HG03342 (cell line): ENCODE measurements at regions not wholly inside any gene's neighbourhood (a gene's known extent, or its start where the extent isn't known, plus 50 kb on each side); places are given as distances from the start of the nearest gene placed in this dataset.
"Not testable (repeated sequence)": the region's sequence is repeated elsewhere in the genome, so short reads cannot be mapped to it uniquely, and the experiment has no call there.

Source experiments
- ATAC-seq: cut with Tn5 transposase; IDR thresholded peaks from one replicate; pipeline ENCODE4 v1.9.1; 2021; ENCODE audit warnings: mild to moderate bottlenecking, moderate library complexity; ENCODE audit not compliant: unreplicated experiment

GRCh38 chr18:73047688-73048087, 179.9 kb upstream of the NETO1 start:
- no peak for ATAC-seq

- no peak for ATAC-seq
These were observed 177.2 kb upstream of the NETO1 start for GRCh38 chr18:73045037-73045436.

GRCh38 chr18:73043611-73044010, 175.8 kb upstream of the NETO1 start:
- no peak for ATAC-seq

- ATAC-seq, result no peak
These were observed 175.4 kb upstream of the NETO1 start for GRCh38 chr18:73043211-73043610.

- ATAC-seq, result no peak
These were observed 172.5 kb upstream of the NETO1 start for GRCh38 chr18:73040247-73040646.

- ATAC-seq, result no peak
These were observed 170.5 kb upstream of the NETO1 start for GRCh38 chr18:73038336-73038735.

- no peak for ATAC-seq
These were observed 156.2 kb upstream of the NETO1 start for GRCh38 chr18:73023975-73024374.

GRCh38 chr18:73009691-73010090, 141.9 kb upstream of the NETO1 start:
- no peak for ATAC-seq

- no peak for ATAC-seq
These were observed 140.1 kb upstream of the NETO1 start for GRCh38 chr18:73007915-73008308.

- ATAC-seq, result no peak
These were observed 139.6 kb upstream of the NETO1 start for GRCh38 chr18:73007195-73007914.

- ATAC-seq, result no peak
These were observed 138.5 kb upstream of the NETO1 start for GRCh38 chr18:73006331-73006730.

- ATAC-seq, result no peak
These were observed 136.5 kb upstream of the NETO1 start for GRCh38 chr18:73004260-73004659.

- no peak for ATAC-seq
These were observed 132.3 kb upstream of the NETO1 start for GRCh38 chr18:72999971-73000607.

GRCh38 chr18:72995558-72995957, 127.8 kb upstream of the NETO1 start:
- no peak for ATAC-seq

- ATAC-seq, result no peak
These were observed 125.5 kb upstream of the NETO1 start for GRCh38 chr18:72993250-72993649.

GRCh38 chr18:72991379-72991778, 123.6 kb upstream of the NETO1 start:
- no peak for ATAC-seq

GRCh38 chr18:72987570-72987969, 119.8 kb upstream of the NETO1 start:
- not testable (repeated sequence) for ATAC-seq

GRCh38 chr18:72986103-72986502, 118.3 kb upstream of the NETO1 start:
- ATAC-seq, result peak; percentile 67

GRCh38 chr18:72985686-72986085, 117.9 kb upstream of the NETO1 start:
- ATAC-seq, result peak; percentile 89

GRCh38 chr18:72984290-72984689, 116.5 kb upstream of the NETO1 start:
- no peak for ATAC-seq

GRCh38 chr18:72973841-72974240, 106.1 kb upstream of the NETO1 start:
- no peak for ATAC-seq

GRCh38 chr18:72965616-72966015, 97.8 kb upstream of the NETO1 start:
- ATAC-seq, result no peak

GRCh38 chr18:72958195-72958594, 90.4 kb upstream of the NETO1 start:
- ATAC-seq, result not testable (repeated sequence)
